Mucosa of rectum (tissue), 2 donors: ENCODE measurements at regions not wholly inside any gene's neighbourhood (a gene's known extent, or its start where the extent isn't known, plus 50 kb on each side); places are given as distances from the start of the nearest gene placed in this dataset.

ENCODE experiments used
- H3K27ac ChIP-seq, 2 donors: one replicate each; pipeline ENCODE4 v1.7.0; 2013; ENCODE audit warnings: inconsistent platforms in 2 of 2, low read depth in 2 of 2, low read length in 2 of 2
- H3K27me3 ChIP-seq, 2 donors: one replicate each; pipeline ENCODE4 v1.7.0; 2013; ENCODE audit warnings: low read length in 2 of 2; ENCODE audit not compliant: control insufficient read depth in 2 of 2, insufficient read depth in 2 of 2
- H3K36me3 ChIP-seq, 2 donors: one replicate each; pipeline ENCODE4 v1.7.0; 2013; ENCODE audit warnings: low read length in 2 of 2; ENCODE audit not compliant: control insufficient read depth in 2 of 2, insufficient read depth in 2 of 2
- H3K4me1 ChIP-seq, 2 donors: one replicate each; pipeline ENCODE4 v1.7.0; 2013; ENCODE audit warnings: low read length in 2 of 2, mild to moderate bottlenecking in 1 of 2; ENCODE audit not compliant: control insufficient read depth in 2 of 2, insufficient read depth in 2 of 2
- H3K4me3 ChIP-seq, 2 donors: one replicate each; pipeline ENCODE4 v1.7.0; 2013; ENCODE audit warnings: low read length in 2 of 2
- H3K9ac ChIP-seq, 2 donors: one replicate each; pipeline ENCODE4 v1.7.0; 2013; ENCODE audit warnings: low read length in 2 of 2, low read depth in 1 of 2, mild to moderate bottlenecking in 1 of 2
- H3K9me3 ChIP-seq, 2 donors: one replicate each; pipeline ENCODE4 v1.7.0; 2013; ENCODE audit warnings: low read length in 2 of 2; ENCODE audit not compliant: control insufficient read depth in 2 of 2
- donor health status: healthy.
- donor health status: Normal muscosa, but diverticular disease.

GRCh38 chr7:46032942-46033341, 111.9 kb upstream of the IGFBP3 start:
- no peak overlapping the region for H3K4me3 ChIP-seq
- no peak overlapping the region for H3K27ac ChIP-seq
- H3K27me3 ChIP-seq: no peaks in the 10 kb centered on the region
- H3K36me3 ChIP-seq: no peaks in the 10 kb centered on the region
- H3K9me3 ChIP-seq: peaks cover 0 to 3% of the 10 kb centered on the region in 2 donors
- H3K4me1 ChIP-seq: no peaks in the 10 kb centered on the region
- no peak overlapping the region for H3K9ac ChIP-seq

- Histone ChIP-seq H3K27me3 (no peaks in the 10 kb centered on the region), H3K4me3 (no peak overlapping the region), H3K4me1 (no peaks in the 10 kb centered on the region), H3K9ac (no peak overlapping the region), H3K9me3 (peaks cover 0 to 3% of the 10 kb centered on the region in 2 donors), H3K27ac (no peak overlapping the region), H3K36me3 (no peaks in the 10 kb centered on the region)
Measured at GRCh38 chr7:46032353-46032752, 111.3 kb upstream of the IGFBP3 start.

GRCh38 chr7:46029111-46029704, 108.1 kb upstream of the IGFBP3 start:
- no peaks in the 10 kb centered on the region for H3K4me1 ChIP-seq
- no peak overlapping the region for H3K9ac ChIP-seq
- H3K4me3 ChIP-seq: no peak overlapping the region
- H3K27ac ChIP-seq: no peak overlapping the region
- no peaks in the 10 kb centered on the region for H3K36me3 ChIP-seq
- peaks cover 0 to 3% of the 10 kb centered on the region in 2 donors for H3K9me3 ChIP-seq
- no peaks in the 10 kb centered on the region for H3K27me3 ChIP-seq

- Histone ChIP-seq H3K9ac (no peak overlapping the region), H3K4me1 (no peaks in the 10 kb centered on the region), H3K4me3 (no peak overlapping the region), H3K27ac (no peak overlapping the region), H3K9me3 (peaks cover 0 to 3% of the 10 kb centered on the region in 2 donors), H3K27me3 (no peaks in the 10 kb centered on the region), H3K36me3 (no peaks in the 10 kb centered on the region)
Measured at GRCh38 chr7:46028246-46028645, 107.2 kb upstream of the IGFBP3 start.

- H3K9ac ChIP-seq: no peak overlapping the region
- no peaks in the 10 kb centered on the region for H3K36me3 ChIP-seq
- no peaks in the 10 kb centered on the region for H3K4me1 ChIP-seq
- H3K4me3 ChIP-seq: no peak overlapping the region
- no peaks in the 10 kb centered on the region for H3K27me3 ChIP-seq
- H3K27ac ChIP-seq: no peak overlapping the region
- peaks cover 0 to 3% of the 10 kb centered on the region in 2 donors for H3K9me3 ChIP-seq
Measured at GRCh38 chr7:46026741-46027140, 105.7 kb upstream of the IGFBP3 start.

GRCh38 chr7:46024263-46024916, 103.3 kb upstream of the IGFBP3 start:
- Histone ChIP-seq H3K27ac (no peak overlapping the region), H3K27me3 (no peaks in the 10 kb centered on the region), H3K36me3 (no peaks in the 10 kb centered on the region), H3K4me3 (no peak overlapping the region), H3K9ac (no peak overlapping the region), H3K9me3 (peaks cover 0 to 3% of the 10 kb centered on the region in 2 donors), H3K4me1 (no peaks in the 10 kb centered on the region)

GRCh38 chr7:46022397-46022796, 101.3 kb upstream of the IGFBP3 start:
- no peak overlapping the region for H3K27ac ChIP-seq
- no peaks in the 10 kb centered on the region for H3K4me1 ChIP-seq
- H3K36me3 ChIP-seq: no peaks in the 10 kb centered on the region
- H3K9ac ChIP-seq: no peak overlapping the region
- H3K4me3 ChIP-seq: no peak overlapping the region
- no peaks in the 10 kb centered on the region for H3K27me3 ChIP-seq
- H3K9me3 ChIP-seq: no peaks in the 10 kb centered on the region

GRCh38 chr7:46015107-46015868, 94.2 kb upstream of the IGFBP3 start:
- H3K9me3 ChIP-seq: no peaks in the 10 kb centered on the region
- H3K4me1 ChIP-seq: no peaks in the 10 kb centered on the region
- no peak overlapping the region for H3K9ac ChIP-seq
- H3K4me3 ChIP-seq: no peak overlapping the region
- H3K36me3 ChIP-seq: no peaks in the 10 kb centered on the region
- H3K27me3 ChIP-seq: no peaks in the 10 kb centered on the region
- H3K27ac ChIP-seq: no peak overlapping the region

- Histone ChIP-seq H3K9me3 (no peaks in the 10 kb centered on the region), H3K27me3 (no peaks in the 10 kb centered on the region), H3K9ac (no peak overlapping the region)
Measured at GRCh38 chr7:46011501-46011900, 90.4 kb upstream of the IGFBP3 start.

GRCh38 chr7:46011059-46011458, 90.0 kb upstream of the IGFBP3 start:
- Histone ChIP-seq H3K4me1 (peaks cover 0 to 6% of the 10 kb centered on the region in 2 donors), H3K27ac (no peak overlapping the region), H3K9me3 (no peaks in the 10 kb centered on the region), H3K27me3 (no peaks in the 10 kb centered on the region), H3K4me3 (no peak overlapping the region), H3K9ac (no peak overlapping the region), H3K36me3 (no peaks in the 10 kb centered on the region)

More at GRCh38 chr7:46011501-46011900, 90.4 kb upstream of the IGFBP3 start:
- H3K36me3 ChIP-seq: no peaks in the 10 kb centered on the region
- no peak overlapping the region for H3K4me3 ChIP-seq
- no peak overlapping the region for H3K27ac ChIP-seq
- H3K4me1 ChIP-seq: peaks cover 0 to 6% of the 10 kb centered on the region in 2 donors
